Ascending aorta (tissue), 2 donors: ENCODE measurements at regions not wholly inside any gene's neighbourhood (a gene's known extent, or its start where the extent isn't known, plus 50 kb on each side); places are given as distances from the start of the nearest gene placed in this dataset.

Experiments used
- DNase-seq, 2 donors: peaks; one replicate each; pipeline ENCODE4 v3.0.0-alpha.2; 2019; ENCODE audit warnings: low spot score in 2 of 2
- H3K27ac ChIP-seq, 2 donors: fragments of 200-600 bp; sonication (generic); one replicate each; pipeline ENCODE4 v1.5.1; 2016 to 2017; ENCODE audit warnings: mild to moderate bottlenecking in 1 of 2
- H3K27me3 ChIP-seq: fragments of 200-600 bp; sonication (generic); one replicate; pipeline ENCODE4 v1.5.1; 2017
- H3K36me3 ChIP-seq, 2 donors: fragments of 200-600 bp; sonication (generic); one replicate each; pipeline ENCODE4 v1.5.1; 2016
- H3K4me1 ChIP-seq, 2 donors: fragments of 200-600 bp; sonication (generic); one replicate each; pipeline ENCODE4 v1.5.1; 2016 to 2017; ENCODE audit warnings: mild to moderate bottlenecking in 1 of 2
- H3K4me3 ChIP-seq, 2 donors: fragments of 200-600 bp; sonication (generic); one replicate each; pipeline ENCODE4 v1.5.1; 2016 to 2017; ENCODE audit warnings: mild to moderate bottlenecking in 1 of 2
- H3K9me3 ChIP-seq, 2 donors: fragments of 200-600 bp; sonication (generic); one replicate each; pipeline ENCODE4 v1.5.1; 2016
- intact Hi-C: fragments of 100-400 bp; cut with DNase I; formaldehyde crosslinking; loops from one replicate; pipeline ENCODE4 v1.15.1; 2023
- TF ChIP-seq, protein P1 (sequence below), 3 experiments: fragments of 200-600 bp in 2 of 3; fragments of 450-650 bp in 1 of 3; sonication (generic) in 2 of 3; IDR thresholded peaks; one replicate each; pipeline ENCODE4 v1.5.1; 2016 to 2019; ENCODE audit warnings: antibody characterized with exemption in 3 of 3, mild to moderate bottlenecking in 1 of 3, moderate library complexity in 1 of 3

DNA sequence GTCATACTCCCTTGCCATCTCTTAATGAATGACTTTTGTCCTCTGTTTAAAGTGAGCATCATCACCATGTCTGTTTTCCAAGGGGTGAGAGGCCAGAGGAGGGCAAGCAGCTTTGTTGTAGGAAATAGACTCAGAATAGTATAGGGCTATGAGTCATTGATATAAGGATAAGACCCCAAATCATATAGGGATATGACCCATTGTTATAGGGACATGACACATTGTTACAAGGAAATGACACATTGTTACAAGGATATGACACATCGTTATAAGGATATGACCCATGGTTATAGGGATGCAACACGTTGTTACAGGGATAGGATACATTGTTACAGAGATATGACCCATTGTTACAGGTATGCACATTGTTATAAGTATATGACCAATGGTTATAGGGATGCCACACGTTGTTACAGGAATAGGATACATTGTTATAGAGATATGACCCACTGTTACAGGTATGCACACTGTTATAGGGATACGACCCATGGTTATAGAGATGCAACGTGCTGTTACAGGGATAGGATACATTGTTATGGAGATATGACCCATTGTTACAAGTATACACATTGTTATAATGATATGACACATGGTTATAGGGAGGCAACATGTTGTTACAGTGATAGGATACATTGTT, 311.1 kb upstream of the ADARB2 start:
- intact Hi-C loops, result no loop called here
- H3K27ac ChIP-seq, result no peak overlapping the region
- TF ChIP-seq, protein P1, sequence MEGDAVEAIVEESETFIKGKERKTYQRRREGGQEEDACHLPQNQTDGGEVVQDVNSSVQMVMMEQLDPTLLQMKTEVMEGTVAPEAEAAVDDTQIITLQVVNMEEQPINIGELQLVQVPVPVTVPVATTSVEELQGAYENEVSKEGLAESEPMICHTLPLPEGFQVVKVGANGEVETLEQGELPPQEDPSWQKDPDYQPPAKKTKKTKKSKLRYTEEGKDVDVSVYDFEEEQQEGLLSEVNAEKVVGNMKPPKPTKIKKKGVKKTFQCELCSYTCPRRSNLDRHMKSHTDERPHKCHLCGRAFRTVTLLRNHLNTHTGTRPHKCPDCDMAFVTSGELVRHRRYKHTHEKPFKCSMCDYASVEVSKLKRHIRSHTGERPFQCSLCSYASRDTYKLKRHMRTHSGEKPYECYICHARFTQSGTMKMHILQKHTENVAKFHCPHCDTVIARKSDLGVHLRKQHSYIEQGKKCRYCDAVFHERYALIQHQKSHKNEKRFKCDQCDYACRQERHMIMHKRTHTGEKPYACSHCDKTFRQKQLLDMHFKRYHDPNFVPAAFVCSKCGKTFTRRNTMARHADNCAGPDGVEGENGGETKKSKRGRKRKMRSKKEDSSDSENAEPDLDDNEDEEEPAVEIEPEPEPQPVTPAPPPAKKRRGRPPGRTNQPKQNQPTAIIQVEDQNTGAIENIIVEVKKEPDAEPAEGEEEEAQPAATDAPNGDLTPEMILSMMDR (IDR thresholded peaks at IDR 0.05), result no peak
- H3K4me3 ChIP-seq, result no peak overlapping the region
- H3K9me3 ChIP-seq, result no peaks in the 10 kb centered on the region
- no peaks in the 10 kb centered on the region for H3K4me1 ChIP-seq
- no peaks in the 10 kb centered on the region for H3K27me3 ChIP-seq
- no peak for DNase-seq
- H3K36me3 ChIP-seq, result no peaks in the 10 kb centered on the region

DNA sequence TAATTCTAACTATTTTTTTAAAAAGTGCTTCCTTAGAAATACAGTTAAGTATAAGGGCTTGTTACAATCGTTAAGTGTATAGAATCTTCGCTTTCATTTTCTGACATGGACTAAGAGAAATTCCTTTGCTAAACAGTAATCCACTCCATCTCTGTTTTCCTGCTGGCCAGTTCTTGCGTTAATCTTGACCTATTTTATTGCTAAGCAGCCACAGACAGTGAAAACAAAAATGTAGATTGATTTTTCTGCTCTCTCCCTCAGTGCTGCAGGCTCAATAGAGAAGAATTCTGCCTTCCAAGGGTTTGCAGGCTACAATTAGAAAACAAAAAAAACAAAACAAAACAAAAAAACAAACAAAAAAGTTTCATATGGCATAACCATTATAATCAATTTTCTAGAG, 310.4 kb upstream of the ADARB2 start:
- TF ChIP-seq, protein P1 (IDR thresholded peaks at IDR 0.05), result no peak
- intact Hi-C loops, result no loop called here
- no peak for DNase-seq
- Histone ChIP-seq H3K9me3 (no peaks in the 10 kb centered on the region), H3K4me1 (no peaks in the 10 kb centered on the region), H3K4me3 (no peak overlapping the region), H3K27ac (no peak overlapping the region), H3K36me3 (no peaks in the 10 kb centered on the region), H3K27me3 (no peaks in the 10 kb centered on the region)

DNA sequence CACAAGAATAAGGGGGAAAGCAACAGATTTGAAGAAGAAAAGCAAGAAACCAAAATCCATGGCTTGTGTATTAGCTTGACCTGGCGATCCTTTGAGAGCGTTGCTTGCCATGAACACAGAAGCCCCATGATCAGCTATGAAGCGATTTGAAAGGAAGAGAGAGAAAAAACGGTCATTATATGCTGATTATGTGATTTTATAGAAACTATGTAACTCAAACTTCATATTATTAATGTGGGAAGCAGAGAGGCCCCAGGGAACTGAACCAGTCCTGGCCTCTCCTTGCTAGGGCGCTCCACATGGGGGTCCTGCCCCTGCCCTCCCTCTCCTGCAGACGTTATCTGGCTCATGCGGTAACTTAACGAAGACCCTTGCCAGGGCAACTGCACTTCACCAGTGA, 306.1 kb upstream of the ADARB2 start:
- Histone ChIP-seq H3K9me3 (no peaks in the 10 kb centered on the region), H3K27me3 (no peaks in the 10 kb centered on the region), H3K4me1 (no peaks in the 10 kb centered on the region), H3K27ac (no peak overlapping the region), H3K4me3 (no peak overlapping the region), H3K36me3 (no peaks in the 10 kb centered on the region)
- TF ChIP-seq, protein P1 (IDR thresholded peaks at IDR 0.05), result no peak
- DNase-seq, result no peak
- intact Hi-C loops, result no loop called here

DNA sequence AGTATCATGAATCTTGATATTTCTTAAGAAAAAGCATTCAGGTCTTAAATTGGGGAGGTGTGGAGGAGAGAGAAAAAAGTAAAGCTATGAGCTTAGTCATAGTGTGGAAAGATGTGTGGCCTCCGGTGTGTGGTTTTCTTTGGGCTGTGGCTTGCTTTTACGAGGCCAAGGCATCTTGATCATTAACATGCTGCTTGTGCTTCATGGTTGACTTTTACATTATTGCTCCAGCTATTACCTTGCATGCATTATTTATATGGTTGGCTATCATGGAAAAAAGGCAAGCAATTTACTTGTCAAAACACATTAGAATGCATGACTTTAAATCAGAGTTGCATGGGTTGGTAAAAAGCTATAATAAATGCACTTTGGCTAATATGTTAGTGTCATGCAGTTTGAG, 300.7 kb upstream of the ADARB2 start:
- no peak overlapping the region for H3K27ac ChIP-seq
- TF ChIP-seq, protein P1 (IDR thresholded peaks at IDR 0.05), result no peak
- H3K9me3 ChIP-seq, result no peaks in the 10 kb centered on the region
- intact Hi-C loops, result no loop called here
- H3K4me3 ChIP-seq, result no peak overlapping the region
- H3K4me1 ChIP-seq, result no peaks in the 10 kb centered on the region
- DNase-seq, result no peak
- no peaks in the 10 kb centered on the region for H3K27me3 ChIP-seq
- H3K36me3 ChIP-seq, result no peaks in the 10 kb centered on the region

DNA sequence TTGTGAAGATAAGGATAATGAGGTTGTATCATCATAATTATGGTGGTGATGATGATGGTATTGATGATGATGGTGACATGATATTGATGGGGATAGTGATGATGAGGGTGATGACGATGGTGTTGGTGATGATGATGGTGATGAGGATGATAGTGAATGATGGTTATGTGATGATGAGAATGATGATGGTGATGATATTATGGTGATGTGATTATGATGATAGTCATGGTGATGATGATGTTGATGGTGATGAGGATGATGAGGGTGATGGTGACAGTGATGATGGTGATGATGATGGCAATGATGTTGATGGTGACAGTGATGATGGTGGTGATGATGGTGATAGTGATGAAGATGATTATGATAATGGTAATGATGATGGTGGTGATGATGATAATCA, 299.9 kb upstream of the ADARB2 start:
- H3K4me1 ChIP-seq, result no peaks in the 10 kb centered on the region
- no peak for DNase-seq
- TF ChIP-seq, protein P1 (IDR thresholded peaks at IDR 0.05), result no peak
- H3K36me3 ChIP-seq, result no peaks in the 10 kb centered on the region
- H3K4me3 ChIP-seq, result no peak overlapping the region
- intact Hi-C loops, result no loop called here
- no peaks in the 10 kb centered on the region for H3K9me3 ChIP-seq
- H3K27ac ChIP-seq, result no peak overlapping the region
- no peaks in the 10 kb centered on the region for H3K27me3 ChIP-seq

DNA sequence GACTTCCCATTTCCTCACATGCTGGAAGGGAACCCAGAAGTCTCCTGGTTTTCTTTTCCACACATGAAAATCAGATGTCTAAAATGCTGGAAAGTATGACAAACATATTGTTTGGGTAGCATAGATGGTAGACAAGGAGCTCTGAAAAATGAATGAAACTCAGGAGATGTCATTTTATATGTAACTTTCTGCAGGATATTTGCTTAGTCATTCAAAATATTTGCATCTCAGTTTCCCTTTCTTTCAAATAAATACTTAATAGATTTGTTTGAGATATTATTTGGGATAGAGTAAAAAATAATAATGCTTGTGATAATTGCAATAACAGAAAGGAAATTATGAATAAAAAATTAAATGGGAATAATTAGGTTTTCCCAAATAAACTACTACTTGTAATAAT, 298.9 kb upstream of the ADARB2 start:
- H3K4me1 ChIP-seq, result no peaks in the 10 kb centered on the region
- no peaks in the 10 kb centered on the region for H3K27me3 ChIP-seq
- TF ChIP-seq, protein P1 (IDR thresholded peaks at IDR 0.05), result no peak
- DNase-seq, result no peak
- intact Hi-C loops, result no loop called here
- no peaks in the 10 kb centered on the region for H3K9me3 ChIP-seq
- no peaks in the 10 kb centered on the region for H3K36me3 ChIP-seq
- no peak overlapping the region for H3K27ac ChIP-seq
- H3K4me3 ChIP-seq, result no peak overlapping the region
